Activated naive CD8-positive, alpha-beta T cell treated with anti-CD3 and anti-CD28 coated beads, Interleukin-2, amount 50 U/mL, for 16 hours (primary cell): ENCODE measurements at regions not wholly inside any gene's neighbourhood (a gene's known extent, or its start where the extent isn't known, plus 50 kb on each side); places are given as distances from the start of the nearest gene placed in this dataset.

Experiments
- DNase-seq: peaks from one replicate; pipeline ENCODE4 v3.0.0-alpha.2; 2020; ENCODE audit warnings: low read depth, low spot score

DNA sequence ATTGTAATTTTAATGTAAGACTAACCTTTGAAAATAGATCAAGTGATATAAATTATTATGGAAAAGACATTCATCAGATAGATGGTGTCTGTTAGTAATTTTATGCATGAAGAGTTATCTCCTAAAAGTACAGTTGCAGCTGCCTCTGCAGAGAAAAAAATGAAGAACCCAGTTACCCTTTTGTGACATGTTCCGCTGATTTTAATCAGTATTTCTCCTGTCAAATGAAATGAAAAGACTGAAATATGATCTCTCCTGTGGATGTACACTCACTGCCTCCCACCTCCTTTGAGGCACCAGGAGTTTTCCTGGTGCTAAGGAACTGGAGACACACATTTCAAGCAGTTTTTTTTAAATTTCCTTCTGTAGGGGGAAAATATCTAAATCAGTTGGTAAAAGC lies 277.4 kb downstream of the KIF4B start:
- no peak for DNase-seq

DNA sequence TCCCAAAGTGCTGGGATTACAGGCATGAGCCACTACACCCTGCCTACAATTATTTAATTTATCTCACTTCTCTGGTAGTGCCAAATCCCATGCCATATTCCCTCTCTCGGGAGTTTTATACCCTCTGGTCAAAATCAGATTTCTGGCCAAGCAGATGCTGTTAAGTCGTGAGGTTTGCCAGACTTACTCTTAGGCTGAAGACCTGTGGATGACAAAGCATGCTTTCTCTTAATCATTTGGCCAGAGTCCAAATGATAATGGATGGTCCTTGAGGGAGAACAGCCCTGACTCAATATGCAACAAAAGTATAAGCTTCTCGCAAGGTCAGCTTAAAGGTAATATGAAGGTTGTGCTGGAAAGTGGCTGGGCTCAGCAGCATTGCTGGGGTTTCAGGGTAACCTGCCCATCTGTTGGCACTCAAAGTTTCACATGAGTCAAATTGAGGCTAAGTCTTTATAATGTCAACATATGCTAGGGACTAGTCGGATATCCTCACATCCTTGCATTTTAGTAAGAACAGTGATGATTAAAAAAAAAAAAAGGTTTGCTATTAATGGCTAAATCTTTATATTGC lies 280.1 kb downstream of the KIF4B start:
- no peak for DNase-seq

DNA sequence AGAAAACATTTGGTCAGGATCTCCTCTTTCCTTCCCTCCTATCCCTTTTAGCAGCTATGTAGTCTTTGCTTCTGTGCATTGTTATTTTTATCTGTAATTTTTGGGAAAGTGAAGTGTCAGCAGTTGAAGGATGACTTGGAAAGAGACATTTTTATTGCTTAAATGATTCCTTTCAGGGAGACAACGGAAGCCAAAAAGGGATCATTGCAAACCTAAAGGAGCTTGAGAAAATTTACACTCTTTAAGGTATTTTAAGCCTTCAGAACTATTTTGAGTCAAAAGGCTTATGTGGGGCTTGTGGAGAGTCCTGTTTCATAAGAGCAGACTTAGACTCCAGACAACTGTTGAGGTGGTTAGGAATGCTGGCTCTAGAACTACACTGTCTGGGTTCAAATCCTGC lies 281.6 kb downstream of the KIF4B start:
- DNase-seq = no peak

DNA sequence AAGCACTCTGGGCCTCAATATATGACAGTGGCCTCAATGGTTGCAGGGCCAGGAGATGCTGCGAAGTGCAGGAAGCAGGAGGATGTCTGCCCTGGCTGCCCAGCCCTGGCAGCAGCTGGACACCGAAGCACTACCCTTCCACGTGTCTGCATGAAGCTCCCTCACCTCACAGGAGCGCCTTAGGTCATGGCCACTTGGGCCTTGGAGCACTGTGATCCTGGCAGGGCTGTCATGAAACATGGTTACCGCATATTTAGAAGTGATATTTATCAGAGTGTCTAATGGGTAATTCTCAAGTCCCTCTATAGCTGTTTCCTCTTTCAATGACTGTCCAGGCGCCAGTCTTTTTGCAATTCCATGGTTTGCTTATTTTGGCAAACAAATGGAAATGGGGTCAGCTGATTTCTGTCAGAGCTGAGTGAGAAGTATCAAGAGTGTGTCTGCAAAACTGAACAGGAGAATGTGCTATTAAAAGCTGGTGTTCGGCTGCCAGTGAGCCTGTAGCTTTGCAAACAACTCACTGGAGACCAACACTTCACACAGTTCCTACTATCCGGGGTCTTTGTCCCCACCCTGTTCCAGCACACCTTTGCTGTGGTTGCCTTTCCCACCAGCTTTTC lies 285.9 kb downstream of the KIF4B start:
- DNase-seq = no peak

DNA sequence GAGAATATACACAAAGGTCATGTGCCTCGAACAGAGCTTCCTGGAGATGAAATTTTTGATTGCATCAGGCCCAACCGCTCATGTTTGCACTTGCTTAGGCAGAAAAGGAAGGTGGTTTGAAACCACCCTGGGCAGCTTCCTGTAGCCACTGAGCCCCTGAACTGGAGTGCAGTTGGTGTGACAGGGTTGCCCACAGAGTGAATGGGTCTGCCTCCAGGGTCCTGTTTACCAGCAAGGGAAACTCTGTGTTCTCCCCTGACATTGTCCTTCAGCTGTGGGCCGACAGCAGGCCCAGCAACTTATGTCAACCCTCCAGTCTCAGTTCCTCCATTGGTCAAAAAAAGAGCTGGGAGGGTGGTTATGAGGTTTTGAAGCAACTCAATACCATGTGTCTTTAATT lies 289.6 kb downstream of the KIF4B start:
- DNase-seq = no peak

DNA sequence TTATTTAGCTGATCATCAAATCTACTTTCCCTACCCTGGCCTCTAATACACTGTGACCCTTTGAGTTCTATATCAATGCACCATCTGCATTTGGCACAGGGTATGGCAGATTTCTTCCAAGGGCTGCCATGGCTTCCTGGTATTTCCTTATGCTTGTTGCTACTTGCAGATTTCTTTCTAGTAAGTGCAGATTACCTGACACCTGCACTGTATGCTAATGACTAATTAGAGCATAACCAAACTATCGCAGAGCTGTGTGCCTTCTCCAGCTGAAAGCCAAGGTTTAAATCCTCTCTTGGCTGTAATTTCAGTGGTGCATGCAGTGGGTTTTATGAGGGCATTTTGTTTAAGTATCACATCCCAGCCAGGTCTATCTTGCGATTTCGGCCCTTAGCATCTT lies 293.7 kb downstream of the KIF4B start:
- no peak for DNase-seq

DNA sequence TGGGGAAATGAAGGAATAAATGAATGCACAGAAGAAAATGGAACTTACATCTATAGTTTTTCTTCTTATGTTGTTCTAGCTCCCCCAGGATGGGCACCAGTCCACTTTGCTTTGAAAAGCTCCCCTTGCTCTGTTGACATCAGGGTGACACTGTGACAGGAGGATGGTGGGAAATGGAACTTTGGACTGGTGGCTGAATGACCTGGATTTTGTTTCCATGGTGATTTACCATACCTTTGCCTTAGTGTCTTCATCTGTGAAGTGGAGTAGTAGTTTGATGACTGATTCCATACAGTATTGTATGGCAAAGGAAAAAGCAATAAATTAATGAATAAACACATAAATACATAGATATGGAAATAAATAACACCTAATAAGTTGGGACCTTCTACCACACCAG lies 294.7 kb downstream of the KIF4B start:
- no peak for DNase-seq

DNA sequence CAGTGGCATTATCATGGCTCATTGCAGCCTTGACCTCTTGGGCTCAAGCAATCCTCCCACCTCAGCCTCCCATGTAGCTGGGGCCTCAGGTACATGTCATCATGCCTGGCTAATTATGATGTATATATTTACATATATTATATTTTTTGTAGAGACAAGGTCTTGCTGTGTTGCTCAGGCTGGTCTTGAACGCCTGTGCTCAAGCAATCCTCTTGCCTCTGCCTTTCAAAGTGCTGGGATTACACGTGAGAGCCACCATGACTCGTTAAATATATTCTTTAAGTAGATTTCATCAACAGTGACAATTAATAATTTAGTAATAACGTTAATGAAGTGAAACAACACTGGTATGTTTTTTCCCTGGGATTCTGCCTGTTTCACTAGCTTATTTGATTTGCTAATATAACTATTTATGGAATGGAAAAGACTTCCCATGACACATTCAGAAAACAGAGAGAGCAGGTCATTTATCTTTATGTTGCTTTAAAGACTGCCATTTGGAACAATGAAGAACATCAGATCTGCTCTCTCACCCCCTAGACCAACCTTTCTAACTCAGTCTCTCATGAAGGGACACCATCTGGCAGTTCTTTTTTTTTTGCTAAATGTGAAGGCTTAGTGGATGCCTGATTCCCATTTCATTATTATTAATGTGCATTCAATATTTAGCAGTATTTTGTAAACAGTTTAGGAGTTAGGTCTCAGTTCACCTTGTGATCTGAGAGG lies 295.6 kb downstream of the KIF4B start:
- no peak for DNase-seq

DNA sequence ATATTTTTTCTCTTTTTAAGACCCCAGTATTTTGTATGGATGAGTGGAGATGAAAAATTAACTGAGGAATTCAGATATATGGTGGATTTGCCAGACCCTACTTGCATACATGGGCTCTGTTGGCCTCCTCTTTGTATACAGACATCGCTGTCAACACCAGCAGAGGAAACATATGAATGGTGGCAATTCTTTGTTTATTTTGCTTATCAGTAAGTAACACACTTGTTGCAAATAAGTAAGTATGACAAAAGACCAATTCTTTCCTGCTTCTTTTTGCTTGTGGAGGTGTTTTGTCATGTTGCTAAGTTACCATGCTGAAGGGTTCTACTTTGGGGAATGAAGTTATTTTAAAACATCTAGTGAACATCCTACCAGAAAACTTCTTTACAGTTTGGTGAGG lies 298.2 kb downstream of the KIF4B start:
- DNase-seq = no peak

DNA sequence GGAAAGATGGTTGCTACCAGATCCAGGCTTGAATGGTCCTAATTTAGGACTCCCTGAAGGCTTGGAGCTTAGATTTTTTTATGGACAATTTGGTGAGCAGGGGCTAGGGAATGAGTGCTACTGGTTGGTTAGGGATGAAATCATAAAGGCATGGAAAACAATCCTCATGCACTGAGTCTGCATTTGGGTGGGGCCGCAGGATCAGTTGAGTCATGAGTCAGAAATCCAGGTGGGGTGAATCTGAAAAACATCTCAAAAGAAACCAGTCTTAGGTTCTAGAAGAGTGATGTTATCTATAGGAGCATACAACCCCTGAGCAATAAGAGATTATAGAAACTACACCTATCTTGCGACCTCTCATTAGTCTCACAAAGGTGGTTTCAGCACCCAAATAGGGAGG lies 300.0 kb downstream of the KIF4B start:
- no peak for DNase-seq

DNA sequence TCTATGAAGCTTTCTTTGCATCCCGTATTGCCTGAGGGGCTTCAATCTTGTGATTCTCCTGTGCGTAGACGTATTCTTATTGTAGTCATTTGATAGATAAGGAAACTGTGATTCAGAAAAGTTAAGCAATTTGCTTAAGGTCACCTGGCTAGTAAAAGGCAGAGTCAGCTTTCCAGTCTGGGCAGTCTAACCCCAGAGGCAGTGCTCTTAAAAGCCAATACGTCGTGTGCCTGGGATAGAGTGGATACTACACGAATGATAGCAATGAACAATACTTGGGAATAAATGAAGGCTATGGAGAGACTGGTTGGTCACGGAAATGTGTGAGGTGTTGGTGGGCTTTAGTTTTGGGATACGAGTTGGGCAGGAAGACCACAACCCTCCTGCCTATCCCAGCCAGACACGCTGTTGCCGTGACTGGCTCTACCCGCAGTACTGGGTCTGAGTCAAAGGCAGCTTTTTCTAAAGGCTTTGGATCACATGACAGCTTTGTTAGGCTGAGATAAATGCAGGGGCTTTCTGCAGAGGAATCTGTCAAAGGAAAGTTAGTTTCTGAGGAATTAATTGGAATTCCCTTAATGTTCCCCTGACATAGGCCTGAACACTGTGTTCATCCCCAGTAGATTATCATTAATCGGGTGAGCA lies 302.6 kb downstream of the KIF4B start:
- no peak for DNase-seq

DNA sequence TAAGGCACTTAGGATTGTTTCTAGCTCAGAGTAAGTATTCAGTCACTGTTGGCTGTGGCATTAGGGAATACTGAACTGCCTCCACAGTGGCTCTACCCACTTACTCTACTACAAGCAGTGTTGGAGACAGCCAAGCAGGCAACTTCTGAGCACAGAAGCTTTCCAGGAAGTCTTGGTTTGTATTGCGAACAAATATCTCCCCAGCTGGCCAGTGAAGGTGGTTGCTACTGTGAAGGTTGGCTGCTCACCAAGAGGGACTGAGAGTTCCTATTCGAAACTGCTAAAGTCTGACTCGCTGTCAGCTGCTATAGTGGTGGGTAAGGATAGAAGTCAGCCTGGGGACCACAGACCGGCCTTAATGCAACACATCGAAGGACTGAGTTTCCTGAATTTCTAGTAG lies 319.1 kb downstream of the KIF4B start:
- no peak for DNase-seq

DNA sequence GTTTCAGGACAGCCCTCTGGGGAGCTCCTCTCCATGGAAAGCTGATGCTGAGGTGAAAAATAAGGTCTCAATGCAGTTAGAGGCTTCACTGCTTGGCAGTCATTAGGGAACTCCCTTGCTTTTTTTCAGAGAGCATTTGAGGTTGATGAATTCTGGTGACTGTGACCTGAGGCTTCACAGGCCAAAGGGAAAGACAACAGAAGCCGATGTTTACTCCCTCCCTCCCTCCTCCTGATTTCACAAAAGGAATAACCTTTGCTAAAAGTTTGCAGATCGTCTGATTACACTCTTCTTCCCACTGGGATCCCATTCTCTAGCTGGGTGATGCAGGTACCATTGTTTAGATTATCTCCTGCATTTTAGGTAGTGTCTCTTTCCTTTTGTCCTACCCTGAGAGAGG lies 329.4 kb downstream of the KIF4B start:
- no peak for DNase-seq

DNA sequence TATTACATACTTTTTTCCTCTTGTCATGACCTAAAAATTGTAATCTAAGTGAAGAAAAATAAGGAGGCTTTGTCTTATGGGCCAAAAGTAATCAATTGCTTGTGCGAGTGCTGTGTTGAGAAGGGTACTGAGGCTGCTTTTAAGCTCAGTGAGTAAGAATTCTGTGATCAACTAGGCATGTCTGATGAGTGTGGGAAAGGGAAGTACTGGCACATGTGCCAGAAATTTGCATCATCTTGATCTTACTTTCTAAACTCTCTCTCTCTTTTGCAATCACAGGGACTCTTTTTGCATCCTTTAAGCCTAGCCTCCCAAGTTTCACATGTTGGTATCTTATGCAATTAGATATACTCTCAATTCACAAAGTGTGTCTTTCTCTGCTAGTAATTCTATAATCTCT lies 329.9 kb downstream of the KIF4B start:
- DNase-seq = no peak

DNA sequence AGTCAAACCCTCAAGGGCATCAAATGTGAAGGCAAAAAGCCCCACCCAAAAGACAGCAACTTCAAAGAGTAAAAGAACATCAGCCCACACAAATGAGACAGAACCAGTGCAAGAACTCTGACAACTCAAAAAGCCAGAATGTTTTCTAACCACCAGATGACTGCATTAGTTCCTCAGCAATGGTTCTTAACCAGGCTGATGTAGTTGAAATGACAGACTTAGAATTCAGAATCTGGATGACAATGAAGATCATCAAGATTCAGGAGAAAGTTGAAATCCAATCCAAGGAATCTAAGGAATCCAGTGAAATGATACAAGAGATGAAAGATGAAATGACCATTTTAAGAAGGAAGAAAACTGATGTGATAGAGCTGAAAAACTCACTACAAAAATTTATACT lies 339.7 kb downstream of the KIF4B start:
- no peak for DNase-seq

DNA sequence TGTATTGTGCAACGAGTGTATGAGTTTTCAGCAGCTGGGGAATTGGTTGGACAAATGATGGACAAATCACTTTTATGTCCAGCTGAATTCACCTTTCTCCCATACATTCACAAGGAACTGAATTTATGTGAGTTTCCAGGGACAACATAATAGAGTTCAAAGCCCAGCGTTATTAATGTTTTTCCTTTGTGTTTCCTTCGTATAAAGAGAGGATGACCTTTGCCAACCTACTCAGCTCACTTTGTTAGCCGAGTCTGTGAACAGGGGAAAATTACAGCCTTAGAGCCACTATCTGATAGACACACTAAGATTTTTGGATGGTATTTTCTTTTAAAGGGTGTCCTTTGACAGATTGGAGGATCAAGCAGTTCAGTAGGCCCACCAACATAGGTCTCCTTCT lies 352.5 kb downstream of the KIF4B start:
- no peak for DNase-seq

DNA sequence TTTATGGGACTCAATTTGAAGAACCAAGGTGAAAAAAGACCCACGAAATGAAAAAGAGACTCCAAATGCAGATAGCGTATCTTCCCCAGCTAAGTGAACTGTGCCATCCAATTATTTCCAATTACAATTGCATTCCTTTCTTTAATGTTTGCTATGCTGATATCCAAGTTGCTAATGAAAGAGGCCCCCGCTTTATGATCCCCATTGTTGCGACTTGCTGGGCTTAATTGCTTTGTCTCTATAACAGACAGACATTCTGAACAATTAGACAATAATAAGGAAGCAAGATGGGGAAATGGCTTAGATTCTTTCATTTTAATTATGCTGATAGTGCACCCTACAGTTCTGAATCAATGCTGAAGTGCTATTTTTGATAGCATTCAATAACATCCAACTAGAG lies 354.3 kb downstream of the KIF4B start:
- no peak for DNase-seq

DNA sequence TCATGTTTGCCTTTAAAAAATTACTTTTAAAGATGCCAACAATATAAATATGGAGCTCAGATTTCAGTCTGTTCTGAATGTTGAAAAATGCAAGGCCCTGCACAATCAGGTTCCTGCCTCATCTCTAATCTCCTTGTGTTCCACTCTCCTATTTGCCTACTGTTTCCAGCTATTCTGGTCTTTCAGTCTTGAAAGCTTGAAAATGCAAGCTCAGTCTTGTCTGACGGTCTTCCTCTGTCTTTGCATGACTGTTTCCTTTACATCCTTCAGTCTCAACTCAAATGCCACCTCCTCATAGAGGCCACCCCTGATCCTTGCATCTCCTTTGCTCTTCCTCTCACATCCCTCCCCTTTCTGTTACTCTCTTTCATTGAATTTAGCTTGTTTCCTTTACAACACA lies 354.9 kb downstream of the KIF4B start:
- no peak for DNase-seq

DNA sequence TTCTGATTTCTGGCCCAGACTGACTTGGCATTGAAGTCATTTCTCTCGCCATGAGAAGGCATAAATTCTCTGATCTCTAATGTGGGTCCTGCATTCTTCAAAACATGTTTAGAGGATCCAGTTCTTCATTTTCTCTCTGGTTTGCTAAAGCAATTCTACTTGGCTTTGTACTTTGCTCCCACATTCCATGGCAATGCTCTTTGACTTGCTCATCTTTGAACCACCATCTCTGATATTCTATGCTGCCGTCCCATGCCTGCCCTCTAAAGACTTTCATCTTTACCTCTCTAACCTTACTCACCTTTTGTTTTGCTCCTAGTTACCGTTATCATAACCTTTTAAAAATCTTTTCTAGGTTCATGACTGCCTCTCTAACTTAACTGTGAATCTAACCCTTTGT lies 366.9 kb downstream of the KIF4B start:
- DNase-seq = no peak

DNA sequence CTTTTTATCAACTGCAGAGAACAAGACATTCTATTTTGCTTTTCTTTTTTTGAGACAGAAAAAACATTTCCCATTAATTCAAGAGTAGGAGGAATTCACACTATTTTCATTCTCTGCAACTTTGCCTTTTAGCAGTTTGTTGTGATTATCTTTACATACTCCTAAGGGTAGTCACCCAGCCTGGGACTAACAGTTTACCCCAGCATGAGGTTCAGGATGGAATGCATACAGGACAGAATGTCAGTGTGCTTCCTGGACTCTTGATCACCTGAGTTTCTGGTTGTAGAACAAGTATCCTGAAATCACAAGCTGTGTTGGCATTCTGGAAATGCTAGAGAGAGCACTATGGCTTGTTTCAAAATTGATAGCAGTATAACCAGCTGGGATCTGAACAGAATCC lies 368.1 kb downstream of the KIF4B start:
- no peak for DNase-seq

DNA sequence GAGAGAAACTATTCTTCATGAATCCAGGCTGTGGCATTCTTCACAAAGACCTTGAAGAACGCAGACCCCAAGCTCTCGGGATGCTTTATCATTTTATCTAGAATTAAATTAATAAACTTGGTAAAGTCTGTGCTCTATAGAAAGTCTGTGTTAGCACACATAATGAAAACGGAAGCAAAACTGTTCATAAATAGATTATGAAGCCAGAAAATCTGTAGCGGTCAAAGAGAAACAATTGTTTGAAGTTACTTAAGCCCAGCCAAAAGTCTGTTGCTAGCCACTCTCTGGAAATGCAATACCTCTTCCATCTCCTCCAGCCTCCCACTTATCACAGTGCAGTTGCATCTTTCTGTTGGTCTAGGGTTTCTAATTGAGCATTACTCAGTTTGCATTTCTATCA lies 375.9 kb downstream of the KIF4B start:
- DNase-seq = no peak

DNA sequence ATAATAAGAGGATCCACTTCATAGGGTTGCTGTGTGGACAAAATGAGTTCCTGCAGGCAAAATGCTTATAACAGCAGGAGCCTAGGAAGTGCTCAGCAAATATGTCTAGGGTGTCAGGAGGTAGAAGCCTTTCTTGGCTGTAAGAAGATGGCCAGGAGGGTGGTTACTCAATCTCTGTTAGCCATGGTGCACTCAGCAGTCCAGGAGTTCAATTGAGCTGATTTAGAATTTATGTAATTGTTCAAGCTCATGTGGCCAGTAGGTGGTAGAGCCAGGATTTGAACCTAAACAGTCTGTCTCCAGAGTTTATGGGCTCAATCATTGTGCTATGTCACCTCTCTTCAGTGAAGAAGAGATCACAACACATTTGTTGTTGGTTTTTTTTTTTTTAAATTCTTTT lies 381.2 kb downstream of the KIF4B start:
- DNase-seq = no peak
